HL-60 (cell line): ENCODE measurements at regions not wholly inside any gene's neighbourhood (a gene's known extent, or its start where the extent isn't known, plus 50 kb on each side); places are given as distances from the start of the nearest gene placed in this dataset.

Experiments
- DNase-seq, 2 experiments: peaks; one replicate each; pipeline ENCODE4 v3.0.0-alpha.2; 2010 to 2020; ENCODE audit warnings: low read depth in 1 of 2, low spot score in 1 of 2
- H3K27ac ChIP-seq: fragments of 250-450 bp; sonication (Bioruptor Pico); replicated peaks from 2 replicates; pipeline ENCODE4 v1.5.1; 2020; ENCODE audit warnings: mild to moderate bottlenecking, moderate library complexity
- H3K27me3 ChIP-seq: fragments of 250-450 bp; sonication (Bioruptor Pico); 2 replicates; pipeline ENCODE4 v1.5.1; 2021; ENCODE audit warnings: mild to moderate bottlenecking, moderate library complexity; ENCODE audit not compliant: insufficient read depth, poor library complexity, severe bottlenecking
- H3K4me3 ChIP-seq: replicated peaks from 2 replicates; pipeline ENCODE4 v1.5.1; 2011; ENCODE audit warnings: mild to moderate bottlenecking, control low read depth, low read length; ENCODE audit not compliant: insufficient read depth
- CTCF ChIP-seq: IDR thresholded peaks from one replicate; pipeline ENCODE4 v1.5.1; 2011; ENCODE audit warnings: low read length, control low read depth, inconsistent platforms; ENCODE audit not compliant: insufficient read depth
- GABPA ChIP-seq: IDR thresholded peaks from 2 replicates; pipeline ENCODE4 v1.6.1; 2012; ENCODE audit warnings: low read depth
- POLR2AphosphoS5 ChIP-seq: IDR thresholded peaks from 2 replicates; pipeline ENCODE4 v1.6.1; 2012; ENCODE audit warnings: low read depth
- REST ChIP-seq: IDR thresholded peaks from 2 replicates; pipeline ENCODE4 v1.6.1; 2012; ENCODE audit warnings: low read depth; ENCODE audit not compliant: insufficient replicate concordance
- SPI1 ChIP-seq: IDR thresholded peaks from 2 replicates; pipeline ENCODE4 v1.6.1; 2012; ENCODE audit warnings: low read depth, mild to moderate bottlenecking, borderline replicate concordance

- Histone ChIP-seq H3K4me3 (no peak overlapping the region), H3K27ac (no peak overlapping the region), H3K27me3 (no peaks in the 10 kb centered on the region)
- TF ChIP-seq REST (no peak), GABPA (no peak)
- DNase-seq = no peak
Observed at GRCh38 chr18:34411952-34412351, 187.2 kb upstream of the NOL4 start.

- no peak overlapping the region for H3K27ac ChIP-seq
- TF ChIP-seq GABPA (no peak), POLR2AphosphoS5 (no peak), SPI1 (no peak)
Observed at GRCh38 chr18:34431042-34431441, 206.3 kb upstream of the NOL4 start.

GRCh38 chr18:34444622-34445021 lies 219.9 kb upstream of the NOL4 start:
- TF ChIP-seq SPI1 (no peak), REST (no peak), CTCF (no peak), POLR2AphosphoS5 (no peak), GABPA (no peak)
- Histone ChIP-seq H3K27me3 (no peaks in the 10 kb centered on the region), H3K27ac (no peak overlapping the region), H3K4me3 (no peak overlapping the region)
- no peak for DNase-seq

More at GRCh38 chr18:34431042-34431441, 206.3 kb upstream of the NOL4 start:
- Histone ChIP-seq H3K27me3 (no peaks in the 10 kb centered on the region), H3K4me3 (no peak overlapping the region)
- no peak for DNase-seq

GRCh38 chr18:34448662-34449061 lies 223.9 kb upstream of the NOL4 start:
- TF ChIP-seq GABPA (no peak), SPI1 (no peak), POLR2AphosphoS5 (no peak), CTCF (no peak), REST (no peak)
- Histone ChIP-seq H3K4me3 (no peak overlapping the region), H3K27ac (no peak overlapping the region), H3K27me3 (no peaks in the 10 kb centered on the region)
- no peak for DNase-seq
